ENCODE measurements at regions not wholly inside any gene's neighbourhood (a gene's known extent, or its start where the extent isn't known, plus 50 kb on each side); places are given as distances from the start of the nearest gene placed in this dataset.

DNA sequence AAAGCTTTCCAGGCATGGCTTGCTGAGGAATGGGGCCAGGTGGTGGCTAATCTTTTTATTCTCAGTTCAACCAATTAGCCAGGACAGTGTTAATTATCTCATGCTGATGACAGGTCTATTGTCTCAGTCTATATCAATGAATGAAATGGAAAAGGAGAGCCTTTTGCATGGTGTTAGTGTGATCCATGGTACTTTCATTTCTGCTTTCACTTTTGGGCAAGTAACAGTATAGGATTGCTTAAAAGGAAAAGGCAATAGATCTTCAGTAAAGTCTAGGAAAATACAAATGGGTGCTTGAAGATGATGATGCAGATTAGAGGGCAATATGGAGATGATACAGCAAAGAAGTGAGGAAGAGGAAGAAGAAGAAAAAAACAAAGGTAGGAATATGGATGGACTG is 430.3 kb downstream of the TFAP2A start:
- TF ChIP-seq POLR2AphosphoS5 (IDR thresholded peaks at IDR 0.05; ENCODE audit: insufficient read depth in 1 of 2, low read depth in 1 of 2) = no peak
- TF ChIP-seq, protein P1, sequence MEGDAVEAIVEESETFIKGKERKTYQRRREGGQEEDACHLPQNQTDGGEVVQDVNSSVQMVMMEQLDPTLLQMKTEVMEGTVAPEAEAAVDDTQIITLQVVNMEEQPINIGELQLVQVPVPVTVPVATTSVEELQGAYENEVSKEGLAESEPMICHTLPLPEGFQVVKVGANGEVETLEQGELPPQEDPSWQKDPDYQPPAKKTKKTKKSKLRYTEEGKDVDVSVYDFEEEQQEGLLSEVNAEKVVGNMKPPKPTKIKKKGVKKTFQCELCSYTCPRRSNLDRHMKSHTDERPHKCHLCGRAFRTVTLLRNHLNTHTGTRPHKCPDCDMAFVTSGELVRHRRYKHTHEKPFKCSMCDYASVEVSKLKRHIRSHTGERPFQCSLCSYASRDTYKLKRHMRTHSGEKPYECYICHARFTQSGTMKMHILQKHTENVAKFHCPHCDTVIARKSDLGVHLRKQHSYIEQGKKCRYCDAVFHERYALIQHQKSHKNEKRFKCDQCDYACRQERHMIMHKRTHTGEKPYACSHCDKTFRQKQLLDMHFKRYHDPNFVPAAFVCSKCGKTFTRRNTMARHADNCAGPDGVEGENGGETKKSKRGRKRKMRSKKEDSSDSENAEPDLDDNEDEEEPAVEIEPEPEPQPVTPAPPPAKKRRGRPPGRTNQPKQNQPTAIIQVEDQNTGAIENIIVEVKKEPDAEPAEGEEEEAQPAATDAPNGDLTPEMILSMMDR (IDR thresholded peaks at IDR 0.05) = no peak
- TF ChIP-seq POLR2A (IDR thresholded peaks at IDR 0.05) = no peak

All from vagina (tissue), 2 donors.